SK-N-SH treated with all-trans-retinoic acid at 6 μM for 48 hours (cell line): ENCODE measurements at regions not wholly inside any gene's neighbourhood (a gene's known extent, or its start where the extent isn't known, plus 50 kb on each side); places are given as distances from the start of the nearest gene placed in this dataset.

Source experiments
- CSDC2 ChIP-seq: fragments of 250-450 bp; sonication (Bioruptor Pico); IDR thresholded peaks from 2 replicates; pipeline ENCODE4 v1.5.0; 2020; ENCODE audit warnings: mild to moderate bottlenecking, moderate library complexity
- TOX ChIP-seq: fragments of 250-450 bp; sonication (Bioruptor Pico); IDR thresholded peaks from 2 replicates; pipeline ENCODE4 v1.8.0; 2021; ENCODE audit warnings: mild to moderate bottlenecking, moderate library complexity, borderline replicate concordance

GRCh38 chr11:15884141-15884540, 472.2 kb downstream of the SOX6 start:
- TF ChIP-seq CSDC2 (no peak), TOX (CRISPR knock-in tag) (no peak)
